Ectodermal cell (in vitro differentiated cells): ENCODE measurements at regions not wholly inside any gene's neighbourhood (a gene's known extent, or its start where the extent isn't known, plus 50 kb on each side); places are given as distances from the start of the nearest gene placed in this dataset.

Experiments used
- H3K27ac ChIP-seq: 2 replicates; pipeline ENCODE4 v1.7.0; 2013; ENCODE audit warnings: mild to moderate bottlenecking, low read depth, low read length; ENCODE audit not compliant: insufficient read depth, poor library complexity, severe bottlenecking
- H3K27me3 ChIP-seq: 2 replicates; pipeline ENCODE4 v1.7.0; 2013; ENCODE audit warnings: mild to moderate bottlenecking, low read length; ENCODE audit not compliant: insufficient read depth, control insufficient read depth, poor library complexity, severe bottlenecking
- H3K36me3 ChIP-seq: one replicate; pipeline ENCODE4 v1.7.0; 2013; ENCODE audit warnings: low read length; ENCODE audit not compliant: control insufficient read depth, insufficient read depth
- H3K4me1 ChIP-seq: one replicate; pipeline ENCODE4 v1.7.0; 2013; ENCODE audit warnings: low read length; ENCODE audit not compliant: control insufficient read depth, insufficient read depth
- H3K4me3 ChIP-seq: 2 replicates; pipeline ENCODE4 v1.7.0; 2013; ENCODE audit warnings: low read depth, low read length, control low read depth; ENCODE audit not compliant: insufficient read depth
- H3K9me3 ChIP-seq: 2 replicates; pipeline ENCODE4 v1.7.0; 2013; ENCODE audit warnings: mild to moderate bottlenecking, low read length, moderate library complexity; ENCODE audit not compliant: control insufficient read depth
- WGBS, 2 experiments: methylation state at CpG; one replicate each; pipeline ENCODE4 v1.1.7; 2013; ENCODE audit warnings: missing lambda C conversion rate in 2 of 2; 5-methylcytosine and 5-hydroxymethylcytosine counted together

DNA sequence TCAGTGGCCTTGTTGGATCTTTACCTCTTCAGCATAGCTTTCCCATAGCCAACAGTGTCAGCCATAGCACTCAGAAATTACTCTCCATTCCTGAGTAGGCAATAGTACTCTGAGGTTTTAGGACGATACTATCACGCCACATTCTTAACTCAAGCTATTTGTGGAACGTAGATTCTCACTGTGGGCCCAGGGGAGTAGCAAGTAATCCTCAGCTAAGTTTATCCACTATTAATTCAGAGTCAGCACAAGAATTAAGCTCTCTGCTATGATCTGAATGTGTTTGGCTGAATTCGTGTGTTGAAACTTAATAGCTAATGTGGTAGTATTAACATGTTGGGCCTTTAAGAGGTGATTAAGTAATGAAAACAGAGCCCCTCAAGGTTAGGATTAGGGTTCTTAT is 858.8 kb upstream of the NUDT12 start:
- Histone ChIP-seq H3K27me3 (no peaks in the 10 kb centered on the region), H3K27ac (no peak overlapping the region), H3K36me3 (no peaks in the 10 kb centered on the region), H3K4me1 (no peaks in the 10 kb centered on the region), H3K4me3 (no peak overlapping the region), H3K9me3 (no peaks in the 10 kb centered on the region)
- WGBS, 2 experiments = 90 to 97% methylated on average over 4 of the region's 4 CpGs

GRCh38 chr5:104418056-104418455 is 855.5 kb upstream of the NUDT12 start:
- Histone ChIP-seq H3K9me3 (no peaks in the 10 kb centered on the region), H3K4me1 (no peaks in the 10 kb centered on the region), H3K27ac (no peak overlapping the region), H3K36me3 (no peaks in the 10 kb centered on the region), H3K4me3 (no peak overlapping the region), H3K27me3 (no peaks in the 10 kb centered on the region)
- 83% methylated on average over 1 of the region's 1 CpG; no CpG with 5 or more reads in 1 of the 2 experiments for WGBS, 2 experiments

- H3K4me3 ChIP-seq = no peak overlapping the region
- no peaks in the 10 kb centered on the region for H3K9me3 ChIP-seq
- H3K27ac ChIP-seq = no peak overlapping the region
- H3K36me3 ChIP-seq = no peaks in the 10 kb centered on the region
- WGBS, 2 experiments = 88 to 100% methylated on average over 1 of the region's 1 CpG
- H3K27me3 ChIP-seq = no peaks in the 10 kb centered on the region
- H3K4me1 ChIP-seq = no peaks in the 10 kb centered on the region
Observed at GRCh38 chr5:104412649-104413240, 850.2 kb upstream of the NUDT12 start.

DNA sequence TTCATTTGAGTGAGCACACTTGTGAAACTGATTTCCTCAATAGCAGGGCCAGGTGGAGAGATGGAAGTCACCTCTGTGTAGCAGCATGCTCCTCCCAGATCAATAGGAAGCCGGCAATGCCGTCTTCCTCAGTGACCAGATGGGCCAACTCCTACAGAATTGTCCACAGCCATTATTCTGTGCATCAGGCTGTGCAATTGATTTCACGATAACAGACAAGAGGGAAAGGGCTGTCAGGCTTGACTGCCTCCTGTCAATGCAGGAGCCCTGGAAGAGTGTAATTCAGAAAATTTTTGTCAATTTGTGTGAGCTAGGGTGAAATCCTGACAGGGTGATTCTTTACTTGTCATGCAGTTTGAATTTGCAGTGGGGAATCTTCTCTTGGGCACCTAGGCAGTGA is 838.4 kb upstream of the NUDT12 start:
- no peak overlapping the region for H3K27ac ChIP-seq
- no peaks in the 10 kb centered on the region for H3K4me1 ChIP-seq
- H3K27me3 ChIP-seq = no peaks in the 10 kb centered on the region
- H3K36me3 ChIP-seq = no peaks in the 10 kb centered on the region
- no peak overlapping the region for H3K4me3 ChIP-seq
- H3K9me3 ChIP-seq = no peaks in the 10 kb centered on the region
- WGBS, 2 experiments = 87 to 90% methylated on average over 3 of the region's 3 CpGs

DNA sequence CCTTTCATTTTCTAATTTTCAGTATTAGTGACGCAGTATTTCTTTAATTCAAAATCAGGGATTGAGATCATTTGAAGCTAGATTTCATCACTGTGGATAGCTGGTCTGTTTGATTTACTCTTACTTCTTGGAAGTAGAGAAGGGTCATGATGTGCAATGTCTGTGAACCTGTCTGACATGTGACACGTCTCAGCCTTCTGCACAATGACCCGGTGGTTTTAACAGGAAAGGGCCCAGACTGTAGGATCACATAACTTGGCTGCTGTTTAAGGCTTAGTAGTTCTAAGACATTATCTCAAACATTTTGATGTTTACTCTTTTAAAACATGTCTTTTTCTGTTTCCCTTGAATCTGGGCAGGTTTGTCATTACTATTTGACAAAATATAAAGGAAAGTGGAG is 823.3 kb upstream of the NUDT12 start:
- no peak overlapping the region for H3K27ac ChIP-seq
- H3K4me3 ChIP-seq = no peak overlapping the region
- no peaks in the 10 kb centered on the region for H3K36me3 ChIP-seq
- H3K4me1 ChIP-seq = no peaks in the 10 kb centered on the region
- WGBS, 2 experiments = 94% methylated on average over 3 of the region's 3 CpGs
- no peaks in the 10 kb centered on the region for H3K27me3 ChIP-seq
- H3K9me3 ChIP-seq = no peaks in the 10 kb centered on the region

- H3K4me3 ChIP-seq = no peak overlapping the region
- H3K36me3 ChIP-seq = no peaks in the 10 kb centered on the region
- H3K27me3 ChIP-seq = no peaks in the 10 kb centered on the region
- no CpG with 5 or more reads among the region's 1 CpG for WGBS, 2 experiments
- no peaks in the 10 kb centered on the region for H3K9me3 ChIP-seq
- no peak overlapping the region for H3K27ac ChIP-seq
- no peaks in the 10 kb centered on the region for H3K4me1 ChIP-seq
Observed at GRCh38 chr5:104375345-104375744, 812.8 kb upstream of the NUDT12 start.

DNA sequence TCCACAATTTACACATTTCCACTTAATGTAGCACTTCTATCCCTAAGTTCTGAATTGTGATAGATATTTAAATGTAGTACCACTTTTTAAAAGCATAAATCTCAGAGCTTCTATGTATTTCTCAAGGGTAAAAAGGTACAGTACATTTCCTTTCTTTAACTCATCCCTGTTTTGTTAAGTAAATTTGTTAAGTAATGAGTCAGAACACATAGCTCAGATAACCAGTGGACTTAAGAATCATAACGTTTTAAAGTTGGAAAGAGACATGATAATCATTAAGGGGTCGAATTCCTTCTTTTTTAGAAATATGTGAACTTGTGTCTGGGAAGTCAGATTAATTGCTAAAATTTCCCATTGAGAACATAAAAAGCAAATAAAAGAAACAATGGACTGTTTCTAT is 810.2 kb upstream of the NUDT12 start:
- no peak overlapping the region for H3K27ac ChIP-seq

GRCh38 chr5:104372376-104372775 is 809.8 kb upstream of the NUDT12 start:
- H3K9me3 ChIP-seq = no peaks in the 10 kb centered on the region
- no peaks in the 10 kb centered on the region for H3K4me1 ChIP-seq
- no peaks in the 10 kb centered on the region for H3K27me3 ChIP-seq
- no peaks in the 10 kb centered on the region for H3K36me3 ChIP-seq
- no peak overlapping the region for H3K4me3 ChIP-seq
- 94 to 97% methylated on average over 10 of the region's 10 CpGs for WGBS, 2 experiments
- H3K27ac ChIP-seq = no peak overlapping the region

More for the DNA sequence above, 810.2 kb upstream of the NUDT12 start:
- H3K4me1 ChIP-seq = no peaks in the 10 kb centered on the region
- no peak overlapping the region for H3K4me3 ChIP-seq
- H3K36me3 ChIP-seq = no peaks in the 10 kb centered on the region
- H3K9me3 ChIP-seq = no peaks in the 10 kb centered on the region
- no peaks in the 10 kb centered on the region for H3K27me3 ChIP-seq
- WGBS, 2 experiments = 91 to 95% methylated on average over 2 of the region's 2 CpGs

DNA sequence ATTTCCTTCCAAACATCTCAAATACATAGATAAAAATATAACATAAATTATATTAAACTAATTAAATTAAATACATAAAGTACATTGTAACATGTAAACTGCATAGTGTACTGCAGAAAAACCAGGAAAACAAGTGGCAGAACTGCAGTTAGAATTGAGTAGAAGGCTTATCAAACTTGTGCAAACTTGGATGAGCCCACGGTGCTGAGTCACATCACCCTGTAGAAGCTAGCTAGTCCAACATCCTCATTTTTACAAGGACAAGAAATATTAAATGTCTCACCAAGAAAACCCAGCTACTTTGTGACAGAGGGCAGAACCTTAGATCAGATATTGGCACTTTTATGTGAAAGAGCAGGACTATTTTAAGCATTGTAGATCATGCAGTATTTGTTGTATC is 807.9 kb upstream of the NUDT12 start:
- Histone ChIP-seq H3K9me3 (no peaks in the 10 kb centered on the region), H3K4me1 (no peaks in the 10 kb centered on the region), H3K36me3 (no peaks in the 10 kb centered on the region), H3K27ac (no peak overlapping the region), H3K27me3 (no peaks in the 10 kb centered on the region), H3K4me3 (no peak overlapping the region)
- 77 to 93% methylated on average over 1 of the region's 1 CpG for WGBS, 2 experiments

GRCh38 chr5:104367978-104368377 is 805.4 kb upstream of the NUDT12 start:
- Histone ChIP-seq H3K27ac (no peak overlapping the region), H3K36me3 (no peaks in the 10 kb centered on the region), H3K4me1 (no peaks in the 10 kb centered on the region), H3K9me3 (no peaks in the 10 kb centered on the region), H3K27me3 (no peaks in the 10 kb centered on the region), H3K4me3 (no peak overlapping the region)

GRCh38 chr5:104363567-104363966 is 801.0 kb upstream of the NUDT12 start:
- Histone ChIP-seq H3K36me3 (no peaks in the 10 kb centered on the region), H3K9me3 (no peaks in the 10 kb centered on the region), H3K4me3 (no peak overlapping the region), H3K27me3 (no peaks in the 10 kb centered on the region), H3K27ac (no peak overlapping the region), H3K4me1 (no peaks in the 10 kb centered on the region)
- 100% methylated on average over 2 of the region's 3 CpGs; no CpG with 5 or more reads in 1 of the 2 experiments for WGBS, 2 experiments
